ENCODE measurements at regions not wholly inside any gene's neighbourhood (a gene's known extent, or its start where the extent isn't known, plus 50 kb on each side); places are given as distances from the start of the nearest gene placed in this dataset.
"Not testable (repeated sequence)": the region's sequence is repeated elsewhere in the genome, so short reads cannot be mapped to it uniquely, and the experiment has no call there.

GRCh38 chr2:234880551-234881211, 71.1 kb upstream of the SH3BP4 start:
- Histone ChIP-seq H3K27me3 (ENCODE audit: insufficient read depth, insufficient read length) (no peaks in the 10 kb centered on the region), H3K9ac (ENCODE audit: insufficient read length, low read depth) (no peak overlapping the region), H3K4me3 (ENCODE audit: insufficient read length, low read depth) (no peak overlapping the region), H3K4me1 (ENCODE audit: insufficient read depth, insufficient read length) (no peaks in the 10 kb centered on the region), H3K9me3 (ENCODE audit: insufficient read depth, low read length) (peaks cover 15% of the 10 kb centered on the region; the same call in 1 of the 2 replicates), H3K36me3 (ENCODE audit: insufficient read depth, insufficient read length, low read length) (no peaks in the 10 kb centered on the region)
- no peak for DNase-seq (ENCODE audit: low read depth, low spot score)
- TF ChIP-seq ZNF274 (IDR thresholded peaks at IDR 0.05; ENCODE audit: low read depth, low read length): no peak
- no peak for TF ChIP-seq YY1 (IDR thresholded peaks at IDR 0.05; ENCODE audit: insufficient read depth, insufficient read length)
- TF ChIP-seq SUZ12 (IDR thresholded peaks at IDR 0.05; ENCODE audit: extremely low read depth, insufficient read depth, insufficient read length): no peak

DNA sequence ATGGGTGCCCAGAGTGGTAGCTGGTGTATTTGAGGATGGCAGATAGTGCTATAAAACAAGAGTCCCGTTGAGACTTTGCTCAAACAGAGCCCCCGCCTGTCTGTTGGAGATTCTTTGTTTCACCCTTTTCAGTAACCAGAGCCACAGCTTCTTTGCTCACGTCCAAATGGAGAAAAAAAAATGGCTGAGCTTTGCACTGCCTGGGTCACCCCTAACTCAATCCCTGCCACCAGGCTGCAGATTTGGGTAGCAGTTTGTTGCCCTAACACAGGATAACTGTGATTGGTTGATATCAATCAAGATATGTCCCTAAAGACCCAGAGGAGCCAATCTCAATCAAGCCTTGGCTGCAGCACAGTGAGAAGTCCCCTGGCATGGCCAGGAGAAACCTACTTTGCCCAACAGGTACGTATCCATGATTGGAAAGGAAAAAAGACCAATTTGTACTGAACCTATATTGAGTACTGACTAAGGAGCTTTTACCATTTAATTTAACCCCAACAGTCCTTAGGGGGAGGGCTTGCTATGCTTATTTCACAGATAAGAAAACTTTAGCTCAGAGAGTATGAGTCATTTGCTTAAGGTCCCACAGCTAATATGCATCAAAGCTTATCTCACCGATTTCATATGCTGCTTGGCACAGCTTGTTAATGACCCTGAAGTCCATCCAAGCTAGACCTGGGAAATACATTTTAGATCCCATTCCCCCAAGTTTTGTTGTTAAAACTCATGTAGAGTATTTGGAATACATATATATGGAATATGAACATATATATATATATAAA, 72.0 kb upstream of the SH3BP4 start:
- Histone ChIP-seq H3K27me3 (ENCODE audit: insufficient read depth, insufficient read length) (no peaks in the 10 kb centered on the region), H3K9ac (ENCODE audit: insufficient read length, low read depth) (no peak overlapping the region), H3K9me3 (ENCODE audit: insufficient read depth, low read length) (peaks cover 15% of the 10 kb centered on the region; the same call in 1 of the 2 replicates), H3K4me1 (ENCODE audit: insufficient read depth, insufficient read length) (no peaks in the 10 kb centered on the region), H3K4me3 (ENCODE audit: insufficient read length, low read depth) (no peak overlapping the region), H3K36me3 (ENCODE audit: insufficient read depth, insufficient read length, low read length) (no peaks in the 10 kb centered on the region)
- no peak for TF ChIP-seq ZNF274 (IDR thresholded peaks at IDR 0.05; ENCODE audit: low read depth, low read length)
- TF ChIP-seq SUZ12 (IDR thresholded peaks at IDR 0.05; ENCODE audit: extremely low read depth, insufficient read depth, insufficient read length): no peak
- TF ChIP-seq YY1 (IDR thresholded peaks at IDR 0.05; ENCODE audit: insufficient read depth, insufficient read length): no peak
- DNase-seq (ENCODE audit: low read depth, low spot score): no peak

- not testable (repeated sequence) for H3K36me3 ChIP-seq (ENCODE audit: insufficient read depth, insufficient read length, low read length); H3K27me3 ChIP-seq (ENCODE audit: insufficient read depth, insufficient read length); H3K4me1 ChIP-seq (ENCODE audit: insufficient read depth, insufficient read length); DNase-seq (ENCODE audit: low read depth, low spot score); H3K9ac ChIP-seq (ENCODE audit: insufficient read length, low read depth); H3K4me3 ChIP-seq (ENCODE audit: insufficient read length, low read depth)
- H3K9me3 ChIP-seq (ENCODE audit: insufficient read depth, low read length): peaks cover 30% of the 10 kb centered on the region; the same call in 1 of the 2 replicates
Observed at GRCh38 chr2:234876621-234877020, 75.2 kb upstream of the SH3BP4 start.

- peaks cover 7% of the 10 kb centered on the region for H3K36me3 ChIP-seq (ENCODE audit: insufficient read depth, insufficient read length, low read length)
- no peak overlapping the region for H3K9ac ChIP-seq (ENCODE audit: insufficient read length, low read depth)
- peaks cover 30% of the 10 kb centered on the region; the same call in 1 of the 2 replicates for H3K9me3 ChIP-seq (ENCODE audit: insufficient read depth, low read length)
Observed at GRCh38 chr2:234874347-234875046, 77.3 kb upstream of the SH3BP4 start.

GRCh38 chr2:234873828-234874173, 78.0 kb upstream of the SH3BP4 start:
- Histone ChIP-seq H3K9ac (ENCODE audit: insufficient read length, low read depth) (no peak overlapping the region), H3K9me3 (ENCODE audit: insufficient read depth, low read length) (peaks cover 30% of the 10 kb centered on the region; the same call in 1 of the 2 replicates), H3K4me3 (ENCODE audit: insufficient read length, low read depth) (no peak overlapping the region), H3K4me1 (ENCODE audit: insufficient read depth, insufficient read length) (no peaks in the 10 kb centered on the region), H3K36me3 (ENCODE audit: insufficient read depth, insufficient read length, low read length) (peaks cover 7% of the 10 kb centered on the region), H3K27me3 (ENCODE audit: insufficient read depth, insufficient read length) (no peaks in the 10 kb centered on the region)
- TF ChIP-seq SUZ12 (IDR thresholded peaks at IDR 0.05; ENCODE audit: extremely low read depth, insufficient read depth, insufficient read length) (no peak), ZNF274 (IDR thresholded peaks at IDR 0.05; ENCODE audit: low read depth, low read length) (no peak), YY1 (IDR thresholded peaks at IDR 0.05; ENCODE audit: insufficient read depth, insufficient read length) (no peak)
- DNase-seq (ENCODE audit: low read depth, low spot score): no peak

More at GRCh38 chr2:234874347-234875046, 77.3 kb upstream of the SH3BP4 start:
- Histone ChIP-seq H3K4me1 (ENCODE audit: insufficient read depth, insufficient read length) (no peaks in the 10 kb centered on the region), H3K4me3 (ENCODE audit: insufficient read length, low read depth) (no peak overlapping the region), H3K27me3 (ENCODE audit: insufficient read depth, insufficient read length) (no peaks in the 10 kb centered on the region)
- TF ChIP-seq YY1 (IDR thresholded peaks at IDR 0.05; ENCODE audit: insufficient read depth, insufficient read length): no peak
- no peak for TF ChIP-seq ZNF274 (IDR thresholded peaks at IDR 0.05; ENCODE audit: low read depth, low read length)
- TF ChIP-seq SUZ12 (IDR thresholded peaks at IDR 0.05; ENCODE audit: extremely low read depth, insufficient read depth, insufficient read length): no peak
- no peak for DNase-seq (ENCODE audit: low read depth, low spot score)

GRCh38 chr2:234873103-234873827, 78.6 kb upstream of the SH3BP4 start:
- H3K27me3 ChIP-seq (ENCODE audit: insufficient read depth, insufficient read length): no peaks in the 10 kb centered on the region
- no peak overlapping the region for H3K4me3 ChIP-seq (ENCODE audit: insufficient read length, low read depth)
- H3K9me3 ChIP-seq (ENCODE audit: insufficient read depth, low read length): peaks cover 30% of the 10 kb centered on the region; the same call in 1 of the 2 replicates
- H3K4me1 ChIP-seq (ENCODE audit: insufficient read depth, insufficient read length): no peaks in the 10 kb centered on the region
- no peak for DNase-seq (ENCODE audit: low read depth, low spot score)
- H3K9ac ChIP-seq (ENCODE audit: insufficient read length, low read depth): no peak overlapping the region
- H3K36me3 ChIP-seq (ENCODE audit: insufficient read depth, insufficient read length, low read length): peaks cover 7% of the 10 kb centered on the region
- TF ChIP-seq ZNF274 (IDR thresholded peaks at IDR 0.05; ENCODE audit: low read depth, low read length) (no peak), SUZ12 (IDR thresholded peaks at IDR 0.05; ENCODE audit: extremely low read depth, insufficient read depth, insufficient read length) (no peak), YY1 (IDR thresholded peaks at IDR 0.05; ENCODE audit: insufficient read depth, insufficient read length) (no peak)

Data from NT2/D1 (cell line).